ENCODE measurements at regions not wholly inside any gene's neighbourhood (a gene's known extent, or its start where the extent isn't known, plus 50 kb on each side); places are given as distances from the start of the nearest gene placed in this dataset.

DNA sequence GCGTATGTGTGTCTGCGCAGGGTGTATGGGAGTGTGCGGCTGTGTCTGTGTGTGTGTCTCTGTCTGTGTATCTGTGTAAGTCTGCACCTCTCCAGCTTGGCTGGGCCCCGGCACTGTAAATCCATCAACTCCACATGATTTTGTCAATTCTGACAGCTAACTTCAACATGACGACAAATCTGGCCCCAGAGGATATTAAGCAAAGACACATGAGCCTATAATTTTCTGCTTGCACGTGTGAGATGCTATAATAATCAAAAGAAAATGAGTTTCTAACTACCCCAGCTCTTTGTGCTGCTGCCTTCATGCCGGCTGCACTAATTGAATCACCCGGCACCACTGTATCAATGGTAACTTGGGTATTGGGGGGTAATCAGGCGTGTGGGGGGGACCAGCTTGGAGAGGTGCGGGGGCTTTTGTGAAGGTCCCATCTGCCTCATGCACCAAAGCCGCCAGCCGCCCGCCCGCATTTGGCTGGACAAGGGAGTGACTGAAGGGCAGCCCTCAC lies 57.6 kb upstream of the LHX1 start:
- FAIRE-seq: no peak
- TF ChIP-seq POLR2AphosphoS5 (IDR thresholded peaks at IDR 0.05; ENCODE audit: low read depth, low read length) (no peak), TAF1 (IDR thresholded peaks at IDR 0.05; ENCODE audit: borderline replicate concordance, low read depth, low read length) (no peak), POLR2A (IDR thresholded peaks at IDR 0.05; ENCODE audit: low read depth, low read length) (no peak)
- no peak for DNase-seq (ENCODE audit: insufficient read length)

DNA sequence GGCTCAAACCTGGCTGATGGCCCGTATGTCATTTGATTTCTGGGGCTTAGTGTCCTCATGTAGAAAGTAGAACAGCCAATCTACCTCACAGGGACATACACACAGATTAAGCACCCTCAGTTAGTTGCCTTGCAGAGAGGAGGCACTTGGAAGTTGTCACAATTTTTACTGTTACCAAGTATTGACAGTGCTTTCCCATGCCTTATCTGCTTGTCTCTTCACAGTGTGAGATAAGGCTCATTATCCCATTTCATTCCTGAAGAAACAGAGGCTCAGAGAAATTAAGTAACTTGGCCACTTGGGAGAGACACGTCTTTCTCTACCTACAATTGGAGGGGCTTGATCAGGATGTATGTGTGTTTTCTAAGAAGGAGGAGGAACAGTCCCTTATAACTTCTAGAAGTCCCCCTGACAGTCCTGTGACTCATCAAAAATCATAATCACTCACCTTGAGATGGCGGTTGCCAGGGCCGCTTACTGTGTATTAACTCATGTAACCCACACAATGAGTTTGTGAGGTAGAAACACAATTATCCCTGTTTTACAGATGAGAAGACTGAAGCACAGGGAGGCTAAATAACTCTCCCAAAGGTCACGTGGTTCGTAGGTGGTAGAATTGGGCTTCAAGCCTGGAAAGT lies 56.9 kb upstream of the LHX1 start:
- no peak for TF ChIP-seq POLR2A (IDR thresholded peaks at IDR 0.05; ENCODE audit: low read depth, low read length)
- no peak for TF ChIP-seq POLR2AphosphoS5 (IDR thresholded peaks at IDR 0.05; ENCODE audit: low read depth, low read length)
- no peak for TF ChIP-seq TAF1 (IDR thresholded peaks at IDR 0.05; ENCODE audit: borderline replicate concordance, low read depth, low read length)
- DNase-seq (ENCODE audit: insufficient read length) (no peak), FAIRE-seq (no peak)

DNA sequence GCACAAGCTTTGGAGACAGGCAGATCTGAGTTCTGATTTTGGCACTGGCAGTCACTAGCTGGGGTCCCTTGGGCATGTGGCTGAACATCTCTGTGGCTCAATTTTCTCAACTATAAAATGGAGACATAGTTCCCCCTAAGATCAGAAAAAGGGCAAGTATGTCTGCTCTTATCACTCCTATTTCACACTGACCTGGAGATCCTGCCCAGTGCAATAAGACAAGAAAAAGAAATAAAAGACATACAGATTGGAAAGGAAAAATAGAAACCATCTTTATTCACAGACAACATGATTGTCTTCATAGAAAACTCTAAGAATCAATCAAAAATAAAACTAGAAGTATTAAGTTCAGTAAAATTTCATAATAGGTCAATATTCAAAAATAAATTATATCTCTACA lies 56.0 kb upstream of the LHX1 start:
- DNase-seq (ENCODE audit: insufficient read length): no peak
- TF ChIP-seq POLR2A (IDR thresholded peaks at IDR 0.05; ENCODE audit: low read depth, low read length): no peak
- no peak for TF ChIP-seq POLR2AphosphoS5 (IDR thresholded peaks at IDR 0.05; ENCODE audit: low read depth, low read length)
- no peak for FAIRE-seq

DNA sequence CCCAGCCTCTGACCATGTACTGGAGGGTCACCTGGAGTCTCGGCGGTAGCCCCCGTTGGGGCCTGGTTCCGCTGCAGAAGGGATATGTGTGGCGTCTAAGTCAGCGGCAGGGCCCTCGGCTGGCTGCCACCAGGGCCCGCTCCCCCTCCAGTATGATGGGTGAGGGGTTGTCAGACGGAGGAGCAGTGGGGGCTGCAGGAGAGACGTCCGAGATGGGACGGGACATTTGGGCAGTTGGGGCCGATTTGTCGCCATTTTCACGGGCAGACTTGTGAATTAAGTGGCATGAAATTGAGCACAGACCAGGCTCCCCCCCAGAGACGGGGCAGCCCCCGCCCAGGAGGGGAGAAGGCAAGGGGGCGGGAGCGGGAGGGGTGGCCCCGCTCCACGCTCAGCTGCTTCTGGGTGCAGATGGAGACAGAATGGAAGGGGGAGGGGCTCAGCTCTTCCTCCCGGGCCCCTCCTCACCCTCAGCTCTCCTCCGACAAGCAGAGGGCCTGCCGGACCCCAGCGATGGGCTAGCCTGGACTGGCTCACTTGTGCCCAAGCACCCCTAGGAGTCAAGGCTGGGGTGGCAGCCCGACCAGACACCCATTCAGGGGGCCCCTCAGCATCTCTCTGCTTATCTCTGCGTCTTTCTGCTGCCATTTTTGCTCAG lies 52.7 kb upstream of the LHX1 start:
- TF ChIP-seq POLR2AphosphoS5 (IDR thresholded peaks at IDR 0.05; ENCODE audit: low read depth, low read length) (no peak), POLR2A (IDR thresholded peaks at IDR 0.05; ENCODE audit: low read depth, low read length) (no peak), TAF1 (IDR thresholded peaks at IDR 0.05; ENCODE audit: borderline replicate concordance, low read depth, low read length) (no peak)
- DNase-seq (ENCODE audit: insufficient read length): no peak
- no peak for FAIRE-seq

DNA sequence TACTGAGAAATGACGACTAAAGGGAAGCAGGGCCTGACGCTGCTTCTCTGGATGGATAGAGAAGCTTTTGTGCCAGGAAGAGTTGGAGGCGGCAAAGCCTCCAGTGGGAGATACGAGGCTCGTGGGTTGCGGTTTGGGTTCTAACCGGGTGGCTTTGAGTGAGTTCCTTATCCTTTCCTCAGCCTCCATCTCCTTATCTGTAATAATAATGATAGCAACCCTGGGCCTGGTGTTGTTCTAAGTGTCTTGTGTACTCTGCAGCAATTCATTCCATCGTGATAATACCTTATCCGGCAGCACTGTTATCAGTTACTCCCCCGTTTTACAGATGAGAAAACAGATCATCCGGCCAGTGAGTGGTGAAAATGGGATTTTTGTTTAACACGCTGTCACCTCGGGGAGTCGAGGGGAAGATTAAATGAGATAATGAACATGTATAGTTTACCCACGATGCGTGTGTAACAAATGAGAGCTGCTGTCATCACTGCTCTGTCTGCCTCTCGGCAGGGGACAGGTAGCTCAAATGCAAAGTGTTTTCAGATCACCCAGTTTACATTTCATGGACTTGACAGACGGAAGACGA lies 52.0 kb upstream of the LHX1 start:
- TF ChIP-seq TAF1 (IDR thresholded peaks at IDR 0.05; ENCODE audit: borderline replicate concordance, low read depth, low read length) (no peak), POLR2AphosphoS5 (IDR thresholded peaks at IDR 0.05; ENCODE audit: low read depth, low read length) (no peak), POLR2A (IDR thresholded peaks at IDR 0.05; ENCODE audit: low read depth, low read length) (no peak)

DNA sequence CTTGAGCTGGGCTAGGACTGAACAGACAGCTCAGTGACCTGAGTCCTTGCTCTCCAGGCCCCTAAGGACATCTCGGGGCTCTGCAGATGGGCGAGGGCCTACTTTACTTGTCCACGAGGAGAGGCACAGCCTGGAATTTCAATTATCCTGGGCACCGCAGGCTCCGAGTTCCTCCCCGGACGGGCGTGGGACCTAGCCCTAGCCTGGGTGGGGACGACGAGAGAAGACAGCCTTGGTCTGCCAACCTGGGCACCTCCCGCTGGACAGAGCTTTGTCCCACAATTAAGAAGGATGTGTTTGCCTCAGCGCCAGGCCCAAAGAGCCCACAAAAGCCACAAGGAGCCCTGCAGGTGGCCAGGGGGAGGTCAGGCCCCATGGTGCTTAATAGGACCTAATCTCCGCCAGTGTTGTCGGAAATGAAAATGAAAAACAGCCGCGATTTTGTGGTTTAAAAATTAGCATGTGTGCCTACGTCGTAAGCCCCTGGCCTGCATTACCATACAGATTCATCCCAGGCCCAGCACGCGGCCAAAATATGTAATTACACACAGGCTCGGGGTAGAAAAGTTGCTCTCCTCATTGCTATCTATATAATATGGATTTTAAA lies 51.4 kb upstream of the LHX1 start:
- FAIRE-seq (no peak), DNase-seq (ENCODE audit: insufficient read length) (no peak)
- TF ChIP-seq TAF1 (IDR thresholded peaks at IDR 0.05; ENCODE audit: borderline replicate concordance, low read depth, low read length) (no peak), POLR2A (IDR thresholded peaks at IDR 0.05; ENCODE audit: low read depth, low read length) (no peak), POLR2AphosphoS5 (IDR thresholded peaks at IDR 0.05; ENCODE audit: low read depth, low read length) (no peak)

More for the DNA sequence above, 52.0 kb upstream of the LHX1 start:
- FAIRE-seq (no peak), DNase-seq (ENCODE audit: insufficient read length) (no peak)

Measured in GM12892 (cell line).